GM12878 (cell line): ENCODE measurements at regions not wholly inside any gene's neighbourhood (a gene's known extent, or its start where the extent isn't known, plus 50 kb on each side); places are given as distances from the start of the nearest gene placed in this dataset.

Experiments
- ATAC-seq: fragments of 200-7000 bp; cut with Tn5 transposase; 3 replicates; pipeline ENCODE4 v1.9.1; 2020; ENCODE audit warnings: mild to moderate bottlenecking, moderate library complexity
- BruUV-seq: library from RNA; stranded (reverse); fragments of 400-500 nt; replicated peaks from 2 replicates; lab custom pipeline; 2021; lab: Mats Ljungman, UMichigan
- CTCF ChIA-PET: fragments of 300-600 bp; sonication (Branson Sonifier 250); formaldehyde crosslinking; extraction: SDS; loops from one replicate; lab custom pipeline; 2021; ENCODE audit warnings: inconsistent platforms; lab: Yijun Ruan, JAX
- POLR2A ChIA-PET: fragments of 350-600 bp; formaldehyde crosslinking; extraction: SDS; loops from one replicate; lab custom pipeline; 2021; ENCODE audit warnings: inconsistent platforms; lab: Charles Lee
- RAD21 ChIA-PET: fragments of 300-600 bp; sonication (Branson Sonifier 250); formaldehyde crosslinking; loops from one replicate; lab custom pipeline; 2023; ENCODE audit warnings: antibody characterized with exemption; ENCODE audit not compliant: unreplicated experiment; lab: Charles Lee
- SMC1A ChIA-PET: fragments of 300-600 bp; sonication (Branson Sonifier 250); formaldehyde crosslinking; loops from one replicate; lab custom pipeline; 2023; ENCODE audit not compliant: unreplicated experiment, uncharacterized antibody; lab: Charles Lee
- DNase-seq: peaks from one replicate; pipeline ENCODE4 v3.0.0-alpha.2; 2011; ENCODE audit warnings: low read depth, low spot score
- FAIRE-seq: peaks from 3 replicates; lab custom pipeline; 2011; peaks lifted over from hg19 to GRCh38; lab: Jason Lieb, UNC
- H2AFZ ChIP-seq: 2 replicates; pipeline ENCODE4 v1.6.0; 2011; ENCODE audit warnings: low read depth, low read length, control low read depth; ENCODE audit not compliant: control insufficient read depth
- H3K27ac ChIP-seq: 2 replicates; pipeline ENCODE4 v1.5.1; 2011; ENCODE audit warnings: control low read depth; ENCODE audit not compliant: control insufficient read depth, insufficient read depth
- H3K27me3 ChIP-seq, 2 experiments: replicated peaks in 1 of 2; 2 replicates each; pipeline versions ENCODE4 v1.6.0 to v1.6.1; 2011; ENCODE audit warnings: low read length in 1 of 2; ENCODE audit not compliant: control insufficient read depth in 2 of 2, insufficient read depth in 2 of 2
- H3K36me3 ChIP-seq, 2 experiments: 2 replicates each; pipeline ENCODE4 v1.5.1; 2011; ENCODE audit warnings: low read length in 1 of 2; ENCODE audit not compliant: control insufficient read depth in 2 of 2, insufficient read depth in 2 of 2
- H3K4me1 ChIP-seq: 2 replicates; pipeline ENCODE4 v1.6.1; 2011; ENCODE audit warnings: mild to moderate bottlenecking, low read length, moderate library complexity, mixed read lengths; ENCODE audit not compliant: control insufficient read depth, insufficient read depth
- H3K4me2 ChIP-seq: 2 replicates; pipeline ENCODE4 v1.6.0; 2011; ENCODE audit warnings: control low read depth; ENCODE audit not compliant: control insufficient read depth, insufficient read depth
- H3K4me3 ChIP-seq: fragments of 200-600 bp; sonication (generic); 2 replicates; pipeline ENCODE4 v1.5.1; 2016
- H3K79me2 ChIP-seq: 2 replicates; pipeline ENCODE4 v1.6.0; 2011; ENCODE audit warnings: low read length; ENCODE audit not compliant: control insufficient read depth, insufficient read depth
- H3K9ac ChIP-seq: 2 replicates; pipeline ENCODE4 v1.8.0; 2011; ENCODE audit warnings: low read length, control low read depth, mixed read lengths; ENCODE audit not compliant: control insufficient read depth, insufficient read depth
- H3K9me3 ChIP-seq: replicated peaks from 3 replicates; pipeline ENCODE4 v1.5.1; 2011; ENCODE audit warnings: mild to moderate bottlenecking, low read length; ENCODE audit not compliant: control insufficient read depth, insufficient read depth
- H4K20me1 ChIP-seq: 2 replicates; pipeline ENCODE4 v1.6.0; 2011; ENCODE audit not compliant: control insufficient read depth, insufficient read depth
- ASH2L ChIP-seq: fragments of 300-600, 200-600 bp; sonication (generic); IDR thresholded peaks from 2 replicates; pipeline ENCODE4 v1.6.1; 2017; ENCODE audit warnings: low read depth, mild to moderate bottlenecking, borderline replicate concordance
- BMI1 ChIP-seq: fragments of 450-650 bp; IDR thresholded peaks from 2 replicates; pipeline ENCODE4 v1.6.1; 2016; ENCODE audit warnings: mild to moderate bottlenecking, moderate library complexity, borderline replicate concordance
- HSF1 ChIP-seq: fragments of 150-350 bp; IDR thresholded peaks from 2 replicates; pipeline ENCODE4 v1.6.1; 2014; ENCODE audit warnings: mild to moderate bottlenecking, low read depth, low read length
- IRF4 ChIP-seq: IDR thresholded peaks from 2 replicates; pipeline ENCODE4 v1.6.1; 2011; ENCODE audit warnings: low read depth, low read length
- MEF2B ChIP-seq: fragments of 450-650 bp; IDR thresholded peaks from 2 replicates; pipeline ENCODE4 v1.6.1; 2018; ENCODE audit warnings: mild to moderate bottlenecking, moderate library complexity; ENCODE audit not compliant: partially characterized antibody, poor library complexity, severe bottlenecking
- MTA2 ChIP-seq: fragments of 450-650 bp; IDR thresholded peaks from 2 replicates; pipeline ENCODE4 v1.6.1; 2016; ENCODE audit warnings: low read depth, mild to moderate bottlenecking, moderate library complexity
- NKRF ChIP-seq: fragments of 450-650 bp; conservative IDR thresholded peaks from 2 replicates; pipeline ENCODE4 v1.6.1; 2017; ENCODE audit warnings: mild to moderate bottlenecking, moderate library complexity
- NR2C1 ChIP-seq: fragments of 450-650 bp; IDR thresholded peaks from 2 replicates; pipeline ENCODE4 v1.6.1; 2017; ENCODE audit warnings: antibody characterized with exemption, mild to moderate bottlenecking, moderate library complexity
- RCOR1 ChIP-seq: conservative IDR thresholded peaks from 2 replicates; pipeline ENCODE4 v1.6.1; 2012; ENCODE audit warnings: low read depth, low read length, improper control_type of control experiment
- SIX5 ChIP-seq: IDR thresholded peaks from 2 replicates; pipeline ENCODE4 v1.6.1; 2011; ENCODE audit warnings: mild to moderate bottlenecking, low read depth, low read length, moderate library complexity; ENCODE audit not compliant: severe bottlenecking
- SP1 ChIP-seq: IDR thresholded peaks from one replicate; pipeline ENCODE4 v1.6.1; 2011; ENCODE audit warnings: low read depth, low read length
- TAF1 ChIP-seq: IDR thresholded peaks from 2 replicates; pipeline ENCODE4 v1.6.1; 2011; ENCODE audit warnings: mild to moderate bottlenecking, low read depth, low read length, borderline replicate concordance
- WRNIP1 ChIP-seq: IDR thresholded peaks from 2 replicates; pipeline ENCODE4 v1.6.1; 2011; ENCODE audit warnings: low read depth, low read length, improper control_type of control experiment, borderline replicate concordance
- ZNF24 ChIP-seq: fragments of 450-650 bp; IDR thresholded peaks from 2 replicates; pipeline ENCODE4 v1.6.1; 2017; ENCODE audit warnings: antibody characterized with exemption, mild to moderate bottlenecking
- ZSCAN29 ChIP-seq: fragments of 450-650 bp; IDR thresholded peaks from 2 replicates; pipeline ENCODE4 v1.6.1; 2017; ENCODE audit warnings: mild to moderate bottlenecking, moderate library complexity
- WGBS: methylation state at CpG from one replicate; pipeline ENCODE4 v1.1.6; 2016; ENCODE audit warnings: low lambda C conversion rate; ENCODE audit not compliant: insufficient replicate concordance, insufficient coverage; ENCODE audit errors: missing lambda C conversion rate; 5-methylcytosine and 5-hydroxymethylcytosine counted together
- in situ Hi-C: fragments of 300-500 bp; cut with MboI; formaldehyde crosslinking; loops from 9 replicates; pipeline ENCODE4 v1.14.3; 2018; ENCODE audit warnings: mixed read lengths
- intact Hi-C: fragments of 100-400 bp; cut with micrococcal nuclease; formaldehyde crosslinking; loops from one replicate; pipeline ENCODE4 v1.14.2; 2022; ENCODE audit not compliant: unreplicated experiment

GRCh38 chr5:146944019-146944418 lies 65.5 kb upstream of the PPP2R2B start:
- H3K36me3 ChIP-seq, result no peaks in the 10 kb centered on the region
- POLR2A ChIA-PET, result no interaction called here
- H3K27me3 ChIP-seq, result no peaks in the 10 kb centered on the region
- H3K4me3 ChIP-seq, result no peak overlapping the region
- no peaks in the 10 kb centered on the region for H3K9me3 ChIP-seq
- TF ChIP-seq TAF1 (no peak), NR2C1 (no peak), ASH2L (no peak), HSF1 (no peak), ZNF24 (no peak), ZSCAN29 (no peak), BMI1 (no peak), NKRF (no peak), SIX5 (no peak), MTA2 (no peak), SP1 (no peak), WRNIP1 (no peak), MEF2B (no peak), IRF4 (no peak), RCOR1 (no peak)
- RAD21 ChIA-PET, result no interaction called here
- SMC1A ChIA-PET, result no interaction called here
- WGBS, result 95% methylated on average over 3 of the region's 3 CpGs
- no TSS peak for BruUV-seq
- H2AFZ ChIP-seq, result no peak overlapping the region
- ATAC-seq, result no peak
- CTCF ChIA-PET, result interaction anchor here (1.4 kb wide), 1 partner anchor 22 kb away, joined by 3 read pairs; no protein-coding TSS in a partner anchor
- H3K4me2 ChIP-seq, result no peak overlapping the region
- FAIRE-seq, result no peak
- no peak overlapping the region for H3K27ac ChIP-seq
- no peak for DNase-seq
- no peaks in the 10 kb centered on the region for H3K4me1 ChIP-seq
- no peaks in the 10 kb centered on the region for H4K20me1 ChIP-seq
- no peaks in the 10 kb centered on the region for H3K79me2 ChIP-seq
- intact Hi-C loops, result no loop called here
- no peak overlapping the region for H3K9ac ChIP-seq
- in situ Hi-C loops, result no loop called here
